Liver (tissue), 7 donors: ENCODE measurements at regions not wholly inside any gene's neighbourhood (a gene's known extent, or its start where the extent isn't known, plus 50 kb on each side); places are given as distances from the start of the nearest gene placed in this dataset.

Experiments
- DNase-seq: peaks from one replicate; pipeline ENCODE4 v3.0.0-alpha.2; 2017; ENCODE audit warnings: low spot score
- H3K27ac ChIP-seq, 2 donors: one replicate each; pipeline ENCODE4 v1.7.0; 2013; ENCODE audit warnings: inconsistent platforms in 2 of 2, low read length in 2 of 2, control low read depth in 1 of 2, low read depth in 1 of 2, mild to moderate bottlenecking in 1 of 2
- H3K27me3 ChIP-seq, 4 donors: one replicate each; pipeline versions ENCODE4 v1.6.1 to v1.7.0; 2013; ENCODE audit warnings: low read length in 3 of 4, inconsistent platforms in 1 of 4, mild to moderate bottlenecking in 1 of 4, moderate library complexity in 1 of 4; ENCODE audit not compliant: control insufficient read depth in 4 of 4, insufficient read depth in 4 of 4
- H3K36me3 ChIP-seq, 4 donors: one replicate each; pipeline versions ENCODE4 v1.6.1 to v1.7.0; 2013; ENCODE audit warnings: low read length in 3 of 4, mild to moderate bottlenecking in 3 of 4, low read depth in 1 of 4, moderate library complexity in 1 of 4; ENCODE audit not compliant: control insufficient read depth in 4 of 4, insufficient read depth in 3 of 4
- H3K4me1 ChIP-seq, 4 donors: one replicate each; pipeline versions ENCODE4 v1.6.1 to v1.7.0; 2013; ENCODE audit warnings: low read length in 3 of 4, mild to moderate bottlenecking in 3 of 4, moderate library complexity in 1 of 4; ENCODE audit not compliant: control insufficient read depth in 4 of 4, insufficient read depth in 4 of 4
- H3K4me3 ChIP-seq, 3 donors: one replicate each; pipeline versions ENCODE4 v1.6.1 to v1.7.0; 2013; ENCODE audit warnings: low read length in 3 of 3, control low read depth in 1 of 3, low read depth in 1 of 3, mild to moderate bottlenecking in 1 of 3
- H3K9ac ChIP-seq, 2 donors: one replicate each; pipeline ENCODE4 v1.7.0; 2013; ENCODE audit warnings: low read length in 2 of 2, mild to moderate bottlenecking in 2 of 2, moderate library complexity in 2 of 2, control low read depth in 1 of 2, low read depth in 1 of 2
- H3K9me3 ChIP-seq, 4 donors: one replicate each; pipeline versions ENCODE4 v1.6.1 to v1.7.0; 2013; ENCODE audit warnings: low read length in 3 of 4; ENCODE audit not compliant: control insufficient read depth in 4 of 4
- EGR1 ChIP-seq, 2 donors: IDR thresholded peaks; 2 replicates each; pipeline ENCODE4 v1.6.1; 2016 to 2018; ENCODE audit warnings: antibody characterized with exemption in 2 of 2, low read depth in 2 of 2
- FOXA1 ChIP-seq: IDR thresholded peaks from 2 replicates; pipeline ENCODE4 v1.6.1; 2016; ENCODE audit warnings: antibody characterized with exemption
- FOXA2 ChIP-seq: IDR thresholded peaks from 2 replicates; pipeline ENCODE4 v1.6.1; 2016; ENCODE audit warnings: antibody characterized with exemption
- HNF4A ChIP-seq, 2 donors: conservative IDR thresholded peaks; 2 replicates each; pipeline ENCODE4 v1.6.1; 2016; ENCODE audit warnings: antibody characterized with exemption in 2 of 2, mild to moderate bottlenecking in 2 of 2
- HNF4G ChIP-seq: IDR thresholded peaks from 2 replicates; pipeline ENCODE4 v1.6.1; 2016; ENCODE audit warnings: antibody characterized with exemption
- JUND ChIP-seq, 2 donors: IDR thresholded peaks; 2 replicates each; pipeline ENCODE4 v1.6.1; 2016; ENCODE audit warnings: antibody characterized with exemption in 2 of 2
- RAD21 ChIP-seq, 2 donors: IDR thresholded peaks; 2 replicates each; pipeline ENCODE4 v1.6.1; 2016; ENCODE audit warnings: antibody characterized with exemption in 2 of 2, mild to moderate bottlenecking in 2 of 2
- RXRA ChIP-seq, 2 donors: IDR thresholded peaks; 2 replicates each; pipeline ENCODE4 v1.6.1; 2017 to 2018; ENCODE audit warnings: antibody characterized with exemption in 2 of 2, mild to moderate bottlenecking in 1 of 2
- SP1 ChIP-seq: IDR thresholded peaks from 2 replicates; pipeline ENCODE4 v1.6.1; 2018; ENCODE audit warnings: antibody characterized with exemption, mild to moderate bottlenecking
- TAF1 ChIP-seq: conservative IDR thresholded peaks from 2 replicates; pipeline ENCODE4 v1.6.1; 2016; ENCODE audit warnings: antibody characterized with exemption, mild to moderate bottlenecking
- YY1 ChIP-seq: IDR thresholded peaks from 2 replicates; pipeline ENCODE4 v1.6.1; 2016; ENCODE audit warnings: antibody characterized with exemption, mild to moderate bottlenecking
- WGBS: extraction: QIAGEN DNeasy Blood & Tissue Kit; methylation state at CpG from one replicate; pipeline ENCODE4 v1.1.7; 2013; 5-methylcytosine and 5-hydroxymethylcytosine counted together
- TF ChIP-seq, protein P1 (sequence below): IDR thresholded peaks from 2 replicates; pipeline ENCODE4 v1.6.1; 2016; ENCODE audit warnings: antibody characterized with exemption, mild to moderate bottlenecking
- TF ChIP-seq, protein P2 (sequence below): IDR thresholded peaks from 2 replicates; pipeline ENCODE4 v1.6.1; 2016; ENCODE audit warnings: antibody characterized with exemption
- TF ChIP-seq, protein P3 (sequence below): IDR thresholded peaks from 2 replicates; pipeline ENCODE4 v1.6.1; 2016; ENCODE audit warnings: antibody characterized with exemption
- TF ChIP-seq, protein P4 (sequence below): IDR thresholded peaks from 2 replicates; pipeline ENCODE4 v1.6.1; 2016; ENCODE audit warnings: antibody characterized with exemption
- donor health status: healthy.
- donor health status: healthy.
- donor health status: healthy.
- donor health status: healthy.

DNA sequence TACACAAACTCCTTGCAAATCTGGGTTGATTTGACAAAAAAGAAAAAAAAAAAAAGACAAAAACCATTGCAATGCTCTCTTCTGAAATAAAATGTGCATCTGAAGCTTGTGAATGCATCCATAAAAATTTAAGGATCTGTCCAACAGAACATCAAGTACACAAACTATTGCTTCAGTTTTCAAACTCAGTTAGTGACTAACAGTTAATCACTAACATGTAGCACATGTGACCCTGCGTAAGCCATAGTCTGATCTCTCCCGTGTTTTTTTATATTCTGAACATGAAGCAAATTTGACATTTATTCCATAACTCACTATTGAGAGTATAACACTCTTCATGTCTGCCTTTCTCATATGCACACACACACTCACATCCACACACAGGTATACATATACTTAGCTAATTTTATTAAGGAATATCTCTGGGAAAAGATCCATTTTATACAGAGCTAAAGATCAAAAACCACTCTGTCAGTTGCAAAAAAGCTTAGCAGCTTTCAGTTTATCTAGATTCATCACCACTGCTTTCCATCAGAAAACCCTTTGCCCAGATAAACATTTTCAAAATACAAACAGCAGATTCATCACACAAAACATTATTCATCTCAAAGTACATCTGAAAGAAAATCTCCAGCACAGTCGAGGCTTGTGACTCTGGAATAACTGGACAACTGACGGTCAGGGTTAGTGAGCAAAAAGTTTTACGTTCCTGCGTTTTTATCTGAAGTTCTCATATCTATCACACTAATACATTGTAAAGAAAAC lies 1000.4 kb upstream of the ACVR2A start:
- 73% methylated on average over 6 of the region's 6 CpGs for WGBS
- no peak for TF ChIP-seq TAF1
- TF ChIP-seq EGR1 (IDR thresholded peaks at IDR 0.05; ENCODE audit: low read depth in 2 of 2): no peak
- no peak for TF ChIP-seq YY1
- TF ChIP-seq HNF4A (conservative IDR thresholded peaks at IDR 0.05): no peak
- TF ChIP-seq RAD21 (IDR thresholded peaks at IDR 0.05): no peak
- TF ChIP-seq, protein P1, sequence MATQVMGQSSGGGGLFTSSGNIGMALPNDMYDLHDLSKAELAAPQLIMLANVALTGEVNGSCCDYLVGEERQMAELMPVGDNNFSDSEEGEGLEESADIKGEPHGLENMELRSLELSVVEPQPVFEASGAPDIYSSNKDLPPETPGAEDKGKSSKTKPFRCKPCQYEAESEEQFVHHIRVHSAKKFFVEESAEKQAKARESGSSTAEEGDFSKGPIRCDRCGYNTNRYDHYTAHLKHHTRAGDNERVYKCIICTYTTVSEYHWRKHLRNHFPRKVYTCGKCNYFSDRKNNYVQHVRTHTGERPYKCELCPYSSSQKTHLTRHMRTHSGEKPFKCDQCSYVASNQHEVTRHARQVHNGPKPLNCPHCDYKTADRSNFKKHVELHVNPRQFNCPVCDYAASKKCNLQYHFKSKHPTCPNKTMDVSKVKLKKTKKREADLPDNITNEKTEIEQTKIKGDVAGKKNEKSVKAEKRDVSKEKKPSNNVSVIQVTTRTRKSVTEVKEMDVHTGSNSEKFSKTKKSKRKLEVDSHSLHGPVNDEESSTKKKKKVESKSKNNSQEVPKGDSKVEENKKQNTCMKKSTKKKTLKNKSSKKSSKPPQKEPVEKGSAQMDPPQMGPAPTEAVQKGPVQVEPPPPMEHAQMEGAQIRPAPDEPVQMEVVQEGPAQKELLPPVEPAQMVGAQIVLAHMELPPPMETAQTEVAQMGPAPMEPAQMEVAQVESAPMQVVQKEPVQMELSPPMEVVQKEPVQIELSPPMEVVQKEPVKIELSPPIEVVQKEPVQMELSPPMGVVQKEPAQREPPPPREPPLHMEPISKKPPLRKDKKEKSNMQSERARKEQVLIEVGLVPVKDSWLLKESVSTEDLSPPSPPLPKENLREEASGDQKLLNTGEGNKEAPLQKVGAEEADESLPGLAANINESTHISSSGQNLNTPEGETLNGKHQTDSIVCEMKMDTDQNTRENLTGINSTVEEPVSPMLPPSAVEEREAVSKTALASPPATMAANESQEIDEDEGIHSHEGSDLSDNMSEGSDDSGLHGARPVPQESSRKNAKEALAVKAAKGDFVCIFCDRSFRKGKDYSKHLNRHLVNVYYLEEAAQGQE: no peak
- TF ChIP-seq, protein P2, sequence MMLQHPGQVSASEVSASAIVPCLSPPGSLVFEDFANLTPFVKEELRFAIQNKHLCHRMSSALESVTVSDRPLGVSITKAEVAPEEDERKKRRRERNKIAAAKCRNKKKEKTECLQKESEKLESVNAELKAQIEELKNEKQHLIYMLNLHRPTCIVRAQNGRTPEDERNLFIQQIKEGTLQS: no peak
- TF ChIP-seq HNF4G: no peak
- no peak for TF ChIP-seq RXRA (IDR thresholded peaks at IDR 0.05)
- TF ChIP-seq, protein P3, sequence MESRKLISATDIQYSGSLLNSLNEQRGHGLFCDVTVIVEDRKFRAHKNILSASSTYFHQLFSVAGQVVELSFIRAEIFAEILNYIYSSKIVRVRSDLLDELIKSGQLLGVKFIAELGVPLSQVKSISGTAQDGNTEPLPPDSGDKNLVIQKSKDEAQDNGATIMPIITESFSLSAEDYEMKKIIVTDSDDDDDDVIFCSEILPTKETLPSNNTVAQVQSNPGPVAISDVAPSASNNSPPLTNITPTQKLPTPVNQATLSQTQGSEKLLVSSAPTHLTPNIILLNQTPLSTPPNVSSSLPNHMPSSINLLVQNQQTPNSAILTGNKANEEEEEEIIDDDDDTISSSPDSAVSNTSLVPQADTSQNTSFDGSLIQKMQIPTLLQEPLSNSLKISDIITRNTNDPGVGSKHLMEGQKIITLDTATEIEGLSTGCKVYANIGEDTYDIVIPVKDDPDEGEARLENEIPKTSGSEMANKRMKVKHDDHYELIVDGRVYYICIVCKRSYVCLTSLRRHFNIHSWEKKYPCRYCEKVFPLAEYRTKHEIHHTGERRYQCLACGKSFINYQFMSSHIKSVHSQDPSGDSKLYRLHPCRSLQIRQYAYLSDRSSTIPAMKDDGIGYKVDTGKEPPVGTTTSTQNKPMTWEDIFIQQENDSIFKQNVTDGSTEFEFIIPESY: no peak
- no peak for TF ChIP-seq FOXA2
- no peak for TF ChIP-seq JUND (IDR thresholded peaks at IDR 0.05)
- no peak for TF ChIP-seq FOXA1
- TF ChIP-seq, protein P4, sequence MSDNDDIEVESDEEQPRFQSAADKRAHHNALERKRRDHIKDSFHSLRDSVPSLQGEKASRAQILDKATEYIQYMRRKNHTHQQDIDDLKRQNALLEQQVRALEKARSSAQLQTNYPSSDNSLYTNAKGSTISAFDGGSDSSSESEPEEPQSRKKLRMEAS: no peak
- no peak for TF ChIP-seq SP1
- peaks cover 0 to 5% (median 0%) of the 10 kb centered on the region in 4 donors for H3K27me3 ChIP-seq
- no peak overlapping the region for H3K27ac ChIP-seq
- H3K4me1 ChIP-seq: no peaks in the 10 kb centered on the region
- H3K36me3 ChIP-seq: no peaks in the 10 kb centered on the region
- H3K9ac ChIP-seq: no peak overlapping the region
- no peak overlapping the region for H3K4me3 ChIP-seq
- no peak for DNase-seq
- no peaks in the 10 kb centered on the region for H3K9me3 ChIP-seq

DNA sequence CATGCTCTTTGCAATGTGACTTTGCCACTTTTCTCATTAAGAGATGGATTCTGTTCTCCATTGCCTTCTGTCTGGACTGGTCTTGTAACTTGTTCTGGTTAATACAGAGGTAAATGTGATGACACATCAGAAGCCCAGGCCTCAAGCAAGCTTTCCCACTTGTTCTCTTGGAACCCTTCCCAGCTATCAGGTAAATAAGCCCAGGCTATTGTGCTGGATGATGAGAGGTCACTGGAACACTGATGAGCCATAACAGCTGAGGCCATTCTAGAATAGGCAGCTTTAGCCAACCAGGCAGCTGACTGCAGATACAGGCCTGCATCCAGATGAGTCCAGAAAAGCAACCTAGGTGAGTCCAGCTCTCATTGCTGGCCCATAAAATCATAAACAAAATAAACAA lies 1007.0 kb upstream of the ACVR2A start:
- no peak for DNase-seq
- Histone ChIP-seq H3K27me3 (no peaks in the 10 kb centered on the region), H3K9ac (no peak overlapping the region), H3K4me1 (no peaks in the 10 kb centered on the region), H3K4me3 (no peak overlapping the region), H3K27ac (no peak overlapping the region), H3K36me3 (no peaks in the 10 kb centered on the region), H3K9me3 (no peaks in the 10 kb centered on the region)
- TF ChIP-seq YY1: no peak
- TF ChIP-seq JUND (IDR thresholded peaks at IDR 0.05): no peak
- TF ChIP-seq, protein P3: no peak
- no peak for TF ChIP-seq HNF4A (conservative IDR thresholded peaks at IDR 0.05)
- TF ChIP-seq TAF1: no peak
- TF ChIP-seq RAD21 (IDR thresholded peaks at IDR 0.05): no peak
